NK-92 treated with Interleukin-12 subunit alpha and Interleukin-12 subunit beta, amount 100 ng/mL, for 24 hours (cell line): ENCODE measurements at regions not wholly inside any gene's neighbourhood (a gene's known extent, or its start where the extent isn't known, plus 50 kb on each side); places are given as distances from the start of the nearest gene placed in this dataset.
"Not testable (repeated sequence)": the region's sequence is repeated elsewhere in the genome, so short reads cannot be mapped to it uniquely, and the experiment has no call there.

Experiments used
- DNase-seq: peaks from one replicate; lab custom pipeline; 2025; lab: John Stamatoyannopoulos, UW

DNA sequence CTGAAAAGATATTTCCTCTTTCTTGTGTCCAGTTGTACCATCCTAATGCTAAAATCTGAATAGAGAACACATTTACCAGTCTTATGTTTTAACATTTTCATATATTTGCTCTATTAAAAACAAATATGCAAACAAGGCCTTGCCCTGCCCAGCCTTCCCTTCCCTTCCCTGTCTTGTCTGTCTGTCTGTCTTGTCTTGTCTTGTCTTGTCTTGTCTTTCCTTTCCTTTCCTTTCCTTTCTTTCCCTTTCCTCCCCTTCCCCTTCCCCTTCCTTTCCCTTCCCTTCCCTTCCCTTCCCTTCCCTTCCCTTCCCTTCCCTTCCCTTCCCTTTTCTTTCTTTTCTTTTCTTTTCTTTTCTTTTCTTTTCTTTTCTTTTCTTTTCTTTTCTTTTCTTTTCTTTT is 1103.5 kb downstream of the STIM2 start:
- DNase-seq: no peak

DNA sequence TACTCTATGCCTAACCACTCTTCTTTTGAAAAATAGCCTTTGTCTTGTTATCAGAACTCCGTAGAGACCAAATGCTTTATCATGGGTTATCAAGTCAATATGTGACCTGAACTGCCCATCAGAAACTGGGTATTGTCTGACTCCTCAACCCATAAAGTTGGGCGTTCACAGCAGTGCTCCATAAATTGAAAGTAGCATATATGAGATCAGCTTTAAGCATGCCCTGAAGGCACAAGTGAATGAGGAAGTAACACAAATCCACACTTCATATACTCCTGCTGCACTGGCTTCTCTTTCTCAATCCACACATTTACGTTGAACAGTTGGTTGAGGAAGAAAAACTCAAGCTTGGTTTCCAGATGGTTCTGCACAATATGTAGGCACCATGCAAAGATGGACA is 1106.0 kb downstream of the STIM2 start:
- DNase-seq: no peak

DNA sequence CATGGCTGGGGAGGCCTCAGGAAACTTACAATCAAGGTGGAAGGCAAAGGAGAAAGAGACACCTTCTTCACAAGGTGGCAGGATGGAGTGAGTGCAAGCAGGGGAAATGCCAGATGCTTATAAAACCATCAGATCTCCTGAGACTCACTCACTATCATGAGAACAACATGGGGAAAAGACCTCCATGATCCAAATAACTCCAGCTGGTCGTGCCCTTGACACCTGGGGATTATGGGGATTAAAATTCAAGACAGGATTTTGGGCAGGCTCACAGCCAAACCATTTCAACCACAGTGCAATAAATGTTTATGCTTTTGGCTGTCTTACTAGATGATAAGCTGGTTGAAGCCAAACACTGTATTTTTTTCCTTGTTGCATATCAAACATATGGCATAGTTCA is 1112.4 kb downstream of the STIM2 start:
- DNase-seq: no peak

DNA sequence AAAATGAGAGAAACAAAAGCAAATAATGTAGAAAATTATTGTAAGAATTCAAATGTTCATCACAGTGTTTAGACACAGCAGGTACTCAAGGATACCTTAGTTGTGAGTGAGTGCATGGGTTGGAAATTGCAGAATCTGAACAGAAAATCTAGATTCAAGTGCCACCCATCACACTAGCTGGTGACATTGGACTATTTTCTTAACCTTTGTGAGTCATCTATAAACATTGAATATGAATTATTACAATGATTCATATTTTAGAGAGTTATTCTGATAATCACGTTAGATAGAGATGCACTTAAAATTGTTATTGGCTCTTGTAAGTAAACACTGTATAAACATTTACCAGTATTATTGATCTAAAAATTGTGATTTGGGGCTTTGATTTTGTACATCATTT is 1113.1 kb downstream of the STIM2 start:
- DNase-seq: no peak

DNA sequence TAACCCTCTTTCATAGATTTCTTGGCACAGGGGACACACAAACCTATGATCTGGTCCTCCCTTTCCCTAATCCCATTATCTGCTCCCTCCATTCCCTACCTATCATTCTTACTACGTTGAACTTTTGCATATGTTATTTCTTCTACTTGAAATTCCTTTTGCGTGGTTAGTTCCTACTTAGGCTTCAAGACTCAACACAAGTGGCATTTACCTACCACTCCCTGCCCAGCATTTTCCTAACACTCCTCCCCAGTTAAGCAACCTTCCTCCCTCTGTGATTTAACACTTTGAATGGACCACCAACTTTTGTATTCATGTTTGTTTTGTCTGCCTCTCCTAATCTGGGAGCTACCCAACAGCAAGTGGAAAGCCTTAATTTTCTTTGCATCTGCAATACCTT is 1113.7 kb downstream of the STIM2 start:
- no peak for DNase-seq

DNA sequence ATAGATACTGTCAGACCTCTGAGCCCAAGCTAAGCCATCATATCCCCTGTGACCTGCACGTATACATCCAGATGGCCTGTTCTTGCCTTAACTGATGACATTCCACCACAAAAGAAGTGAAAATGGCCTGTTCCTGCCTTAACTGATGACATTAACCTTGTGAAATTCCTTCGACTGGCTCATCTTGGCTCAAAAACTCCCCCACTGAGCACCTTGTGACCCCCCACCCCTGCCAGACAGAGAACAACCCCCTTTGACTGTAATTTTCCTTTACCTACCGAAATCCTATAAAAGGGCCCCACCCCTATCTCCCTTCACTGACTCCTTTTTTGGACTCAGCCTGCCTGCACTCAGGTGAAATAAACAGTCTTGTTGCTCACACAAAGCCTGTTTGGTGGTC is 1114.2 kb downstream of the STIM2 start:
- DNase-seq: not testable (repeated sequence)

DNA sequence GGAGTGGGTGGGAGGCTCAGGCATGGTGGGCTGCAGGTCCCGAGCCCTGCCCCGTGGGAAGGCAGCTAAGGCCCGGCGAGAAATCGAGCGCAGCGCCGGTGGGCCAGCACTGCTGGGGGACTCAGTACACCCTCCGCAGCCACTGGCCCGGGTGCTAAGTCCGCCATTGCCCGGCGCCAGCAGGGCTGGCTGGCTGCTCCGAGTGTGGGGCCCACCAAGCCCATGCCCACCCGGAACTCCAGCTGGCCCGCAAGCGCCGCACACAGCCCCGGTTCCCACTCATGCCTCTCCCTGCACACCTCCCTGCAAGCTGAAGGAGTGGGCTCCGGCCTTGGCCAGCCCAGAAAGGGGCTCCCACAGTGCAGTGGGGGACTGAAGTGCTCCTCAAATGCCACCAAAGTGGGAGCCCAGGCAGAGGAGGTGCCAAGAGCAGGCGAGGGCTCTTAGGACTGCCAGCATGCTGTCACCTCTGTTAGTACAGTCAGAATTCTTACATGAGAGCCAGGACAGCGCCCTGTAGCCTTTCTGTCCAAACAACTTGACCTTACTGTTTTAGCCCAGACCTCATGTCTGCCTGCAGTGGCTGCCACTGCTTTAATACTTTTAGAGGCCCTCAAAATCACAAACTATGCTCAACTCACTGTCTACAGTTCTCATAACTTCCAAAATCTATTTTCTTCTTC is 1117.9 kb downstream of the STIM2 start:
- DNase-seq: not testable (repeated sequence)

DNA sequence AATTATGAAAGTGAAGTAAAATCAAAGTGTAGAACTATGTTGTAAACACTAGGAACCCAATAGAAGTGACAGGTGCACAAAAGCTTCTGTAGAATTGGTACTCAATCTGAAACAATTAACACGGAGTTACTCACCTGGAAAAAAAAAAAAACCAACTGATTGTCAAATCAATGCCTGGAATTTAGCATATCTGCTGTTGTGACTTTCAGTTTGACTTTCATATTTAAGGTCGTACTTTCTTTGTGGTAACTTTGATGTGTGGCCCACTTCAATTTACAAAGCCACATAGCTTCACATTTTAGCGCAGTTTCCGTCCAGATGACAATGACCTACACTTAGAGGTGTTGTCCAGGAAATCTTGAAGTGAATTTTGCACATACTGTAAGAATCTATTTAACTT is 1124.9 kb downstream of the STIM2 start:
- no peak for DNase-seq

DNA sequence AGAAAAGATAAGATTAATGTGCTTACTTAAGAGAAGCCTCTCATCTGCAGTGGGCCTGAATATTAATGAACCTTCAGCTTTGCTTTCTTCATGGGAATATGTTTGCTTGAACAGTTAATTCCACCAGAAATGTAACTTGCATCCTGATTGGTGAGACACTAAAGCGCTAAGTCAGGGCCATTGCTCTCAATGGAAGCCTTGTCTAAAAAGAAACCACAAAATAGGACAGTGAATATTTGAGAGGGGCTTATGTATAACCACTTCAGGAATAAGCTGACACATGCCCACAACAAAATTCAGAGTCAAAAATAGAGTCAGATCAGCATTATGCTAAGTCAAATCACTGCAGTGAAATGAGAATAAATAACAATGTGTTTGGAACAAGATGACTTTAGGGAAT is 1125.8 kb downstream of the STIM2 start:
- no peak for DNase-seq

DNA sequence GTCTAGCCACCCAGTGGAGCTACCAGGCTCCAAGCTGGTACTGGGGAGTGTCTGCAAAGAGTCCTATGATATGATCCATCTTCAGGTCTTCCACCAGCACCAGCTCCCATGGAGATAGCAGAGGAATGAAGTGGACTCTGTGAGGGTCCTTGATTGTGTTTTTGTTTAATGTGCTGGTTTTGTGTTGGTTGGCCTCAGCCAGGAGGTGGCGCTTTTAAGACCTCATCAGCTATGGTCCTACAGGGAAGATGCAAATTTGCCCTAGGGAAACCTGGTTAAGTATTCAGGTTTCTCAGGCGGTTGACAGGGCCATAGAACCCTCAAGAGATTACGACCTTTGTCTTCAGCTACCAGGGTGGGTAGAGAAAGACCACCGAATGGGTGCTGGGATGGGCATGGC is 1141.1 kb downstream of the STIM2 start:
- DNase-seq: no peak

DNA sequence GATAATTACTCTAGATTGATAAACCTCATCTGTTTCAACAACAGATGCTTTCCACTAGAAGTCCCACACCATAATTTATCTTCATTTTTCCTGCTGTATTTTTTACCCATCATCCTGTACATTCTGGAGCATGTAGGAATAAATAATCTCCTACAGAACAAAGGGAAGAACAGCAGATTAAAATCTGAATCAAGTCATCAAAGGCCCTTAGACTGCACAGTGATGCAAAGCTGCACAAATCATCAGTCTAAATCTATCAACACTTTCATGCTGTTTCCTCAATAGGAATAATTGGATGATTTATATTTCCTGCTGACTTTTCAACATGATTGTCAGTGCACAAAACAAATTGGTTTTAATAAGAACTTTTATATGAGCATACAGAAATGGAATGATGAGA is 1143.9 kb downstream of the STIM2 start:
- no peak for DNase-seq

DNA sequence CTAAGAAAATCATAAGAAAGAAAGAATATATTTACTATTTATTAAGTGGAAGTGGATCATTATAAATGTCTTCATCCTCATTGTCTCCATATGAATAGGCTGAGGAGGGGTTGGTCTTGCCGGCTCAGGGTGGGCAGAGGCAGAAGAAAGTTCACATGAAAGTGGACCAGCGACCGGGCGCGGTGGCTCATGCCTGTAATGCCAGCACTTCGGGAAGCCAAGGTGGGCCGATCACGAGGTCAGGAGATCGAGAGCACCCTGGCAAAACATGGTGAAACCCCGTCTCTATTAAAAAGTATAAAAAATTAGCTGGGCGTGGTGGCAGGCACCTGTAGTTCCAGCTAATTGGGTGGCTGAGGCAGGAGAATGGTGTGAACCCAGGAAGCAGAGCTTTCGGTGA is 1145.4 kb downstream of the STIM2 start:
- DNase-seq: no peak

DNA sequence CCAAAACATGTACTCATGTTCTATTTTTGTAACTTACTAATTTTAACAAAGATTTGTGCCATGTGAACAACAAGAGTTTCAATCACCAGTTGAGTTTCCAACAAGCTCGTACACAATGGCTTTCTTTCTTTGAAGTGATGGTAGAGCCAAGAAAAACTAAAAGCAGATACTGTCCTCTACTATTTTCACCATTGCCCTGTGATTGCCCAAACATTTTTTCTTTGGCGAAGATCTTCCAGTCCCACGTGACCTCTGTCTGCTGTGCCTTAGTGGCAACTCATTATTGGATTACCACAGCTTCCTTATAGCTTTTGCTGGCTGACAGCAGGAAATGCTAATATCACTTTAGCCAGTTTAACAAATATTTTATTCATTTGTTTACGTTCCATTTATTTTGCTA is 1147.1 kb downstream of the STIM2 start:
- DNase-seq: no peak

DNA sequence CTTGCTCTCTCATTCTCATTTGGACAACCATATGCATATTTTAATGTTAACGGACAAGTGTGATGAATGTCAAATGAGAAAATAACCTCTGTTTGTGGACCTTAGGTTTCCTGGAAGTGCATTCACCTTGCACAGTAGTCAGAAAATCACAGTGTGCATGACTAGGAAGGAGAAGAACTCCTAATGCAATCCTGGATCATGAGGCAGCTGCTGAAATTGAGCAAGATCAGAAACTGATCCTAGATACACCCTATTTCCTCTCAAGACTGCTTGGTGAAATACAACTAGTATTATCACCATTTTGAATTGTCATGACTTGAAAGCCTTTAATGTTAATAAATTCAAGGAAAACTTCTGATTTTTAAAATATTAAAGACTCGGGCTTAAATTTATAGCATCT is 1148.9 kb downstream of the STIM2 start:
- no peak for DNase-seq

DNA sequence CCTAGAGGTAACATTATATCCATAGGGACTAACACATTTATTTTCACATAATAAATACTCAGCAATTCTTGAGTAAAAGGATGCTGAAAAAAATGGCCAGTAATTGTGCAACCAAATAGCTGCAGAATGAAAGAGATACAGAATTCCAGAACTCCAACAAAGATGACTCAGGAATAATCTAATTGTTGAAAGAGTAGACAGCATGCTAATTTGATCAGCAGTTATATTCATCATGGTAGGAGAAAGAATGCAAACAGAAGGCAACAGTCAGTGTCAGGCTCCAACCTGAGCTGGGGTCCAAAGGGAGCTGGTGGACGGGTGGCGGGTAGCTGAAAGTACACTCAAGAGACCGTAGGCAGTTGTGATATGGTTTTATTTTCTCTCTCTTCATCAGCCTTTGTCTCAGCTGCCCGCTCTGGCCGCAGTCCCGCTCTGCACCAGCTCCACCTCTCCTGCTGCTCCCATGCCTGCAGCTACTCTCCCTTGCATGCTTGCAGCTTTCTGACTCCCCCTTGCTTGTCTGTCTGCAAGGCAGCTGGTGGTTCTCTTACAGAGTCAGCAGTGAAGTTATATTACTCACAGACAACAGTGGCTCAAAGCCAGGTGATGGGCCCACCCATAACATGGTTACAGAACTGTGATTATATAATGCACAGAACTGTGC is 1150.1 kb downstream of the STIM2 start:
- no peak for DNase-seq

DNA sequence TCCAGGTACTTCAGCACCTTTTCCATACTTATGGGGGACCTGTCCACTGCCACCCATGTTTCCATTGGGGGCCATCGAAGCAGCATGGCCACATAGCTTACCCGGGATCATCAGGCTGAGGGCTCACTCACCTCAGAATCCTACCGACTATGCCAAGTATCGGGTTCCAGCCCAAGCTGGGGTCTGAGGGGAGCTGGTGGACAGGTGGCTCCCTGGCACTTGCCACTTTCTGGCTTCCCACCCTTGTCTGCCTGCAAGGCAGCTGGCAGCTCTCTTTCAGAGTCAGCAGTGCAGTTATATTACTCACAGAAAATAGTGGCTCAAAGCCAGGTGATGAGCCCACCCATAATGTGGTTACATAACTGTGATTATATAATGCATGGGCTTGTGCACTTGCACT is 1153.8 kb downstream of the STIM2 start:
- DNase-seq: no peak

DNA sequence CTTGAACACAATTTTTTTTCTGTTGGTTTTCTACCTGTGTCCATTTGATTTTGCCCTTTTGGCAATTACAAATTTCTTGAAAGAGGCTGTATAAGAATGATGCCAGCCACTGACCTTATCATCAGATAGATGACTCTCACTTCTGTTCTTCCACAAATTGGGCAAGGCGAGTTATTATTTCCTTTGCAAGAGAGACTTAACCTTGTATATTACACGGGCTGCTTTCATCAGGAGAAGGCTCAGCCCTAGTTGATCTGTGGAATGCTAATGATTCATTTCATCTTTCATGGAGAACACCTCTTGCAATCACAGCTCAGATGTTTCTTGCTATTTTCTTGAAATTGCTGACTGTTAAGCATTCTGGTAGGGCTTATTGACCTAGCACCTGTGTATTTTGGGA is 1155.4 kb downstream of the STIM2 start:
- no peak for DNase-seq

DNA sequence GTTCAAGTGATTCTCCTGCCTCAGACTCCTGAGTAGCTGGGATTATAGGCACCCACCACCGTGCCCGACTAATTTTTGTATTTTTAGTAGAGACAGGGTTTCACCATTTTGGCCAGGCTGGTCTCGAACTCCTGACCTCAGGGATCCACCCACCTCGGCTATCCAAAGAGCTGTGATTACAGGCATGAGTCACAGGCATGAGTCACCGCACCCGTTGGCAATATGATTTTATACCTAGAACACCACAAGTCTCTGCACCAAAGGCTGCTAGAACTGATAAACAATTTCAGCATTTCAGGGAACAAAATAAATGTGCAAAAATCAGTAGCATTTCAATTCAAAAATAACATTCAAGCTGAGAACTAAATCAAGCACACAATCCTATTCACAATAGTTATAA is 1177.6 kb downstream of the STIM2 start:
- not testable (repeated sequence) for DNase-seq

DNA sequence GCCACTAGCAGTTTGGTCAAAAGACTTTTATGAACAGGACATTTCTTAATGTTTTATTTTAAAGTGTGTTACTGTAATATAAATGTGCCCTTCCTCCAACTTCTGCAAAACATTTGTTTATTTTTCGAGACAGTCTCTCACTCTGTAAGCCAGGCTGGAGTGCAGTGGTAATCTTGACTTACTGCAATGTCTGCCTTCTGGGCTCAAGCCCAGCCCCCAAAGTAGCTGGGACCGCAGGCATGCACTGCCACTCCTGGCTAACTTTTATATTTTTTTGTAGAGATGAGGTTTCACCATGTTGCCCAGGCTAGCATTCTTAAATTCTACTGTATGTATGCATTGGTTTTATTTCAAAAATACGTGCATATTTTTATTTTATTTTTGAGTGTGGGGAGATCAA is 1201.9 kb downstream of the STIM2 start:
- DNase-seq: no peak

DNA sequence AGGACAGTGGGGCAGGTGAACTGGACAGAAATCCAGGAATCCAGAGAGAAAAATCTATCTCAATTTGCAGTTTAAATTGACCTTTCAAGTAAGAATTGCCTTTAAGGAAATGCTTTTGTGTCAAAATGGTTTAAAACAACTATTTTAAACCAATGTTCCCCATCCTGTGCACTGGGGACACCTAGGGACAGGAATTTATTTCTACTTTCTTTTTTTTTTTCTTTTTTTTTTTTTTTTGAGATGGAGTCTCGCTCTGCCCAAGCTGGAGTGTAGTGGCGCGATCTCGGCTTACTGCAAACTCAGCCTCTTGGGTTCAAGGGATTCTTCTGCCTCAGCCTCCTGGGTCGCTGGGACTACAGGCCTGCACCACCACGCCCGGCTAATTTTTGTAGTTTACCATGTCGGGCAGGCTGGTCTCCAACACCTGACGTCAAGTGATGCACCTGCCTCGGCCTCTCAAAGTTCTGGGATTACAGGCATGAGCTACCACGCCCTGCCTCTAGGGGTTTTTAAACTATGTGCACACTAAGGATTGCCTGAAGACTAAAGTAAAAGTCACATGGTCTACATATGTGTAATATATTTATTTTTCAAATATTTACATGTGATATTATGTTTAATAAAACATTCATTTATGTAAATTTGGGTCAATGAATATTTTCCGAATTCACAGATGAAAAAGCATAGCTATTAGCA is 1213.4 kb downstream of the STIM2 start:
- DNase-seq: no peak

DNA sequence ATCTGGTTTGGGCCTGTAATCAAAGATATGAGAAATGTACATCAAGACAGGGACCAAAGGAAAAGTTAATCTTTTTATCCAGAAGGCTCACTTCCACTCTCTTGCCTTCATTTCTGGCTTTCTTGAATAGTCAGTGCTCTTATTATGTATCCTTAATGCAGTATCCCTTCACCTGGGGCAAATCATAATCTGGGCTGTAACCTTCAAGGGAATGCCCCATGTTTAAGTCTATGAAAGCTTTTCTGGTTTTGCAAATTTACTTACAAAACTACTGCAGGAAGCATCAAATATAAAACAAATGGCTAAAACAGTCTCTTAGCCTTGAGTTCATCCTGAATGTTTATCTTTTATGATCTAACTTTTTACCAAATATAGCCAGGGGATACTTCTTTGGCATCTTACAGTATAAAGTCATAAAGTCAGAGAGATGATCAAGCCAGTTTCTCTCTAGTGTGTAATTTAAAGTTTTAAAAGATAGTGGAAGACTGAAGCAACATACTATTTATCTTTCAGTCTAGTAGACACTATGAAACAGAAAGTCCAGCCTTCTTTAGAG is 1214.8 kb downstream of the STIM2 start:
- no peak for DNase-seq

DNA sequence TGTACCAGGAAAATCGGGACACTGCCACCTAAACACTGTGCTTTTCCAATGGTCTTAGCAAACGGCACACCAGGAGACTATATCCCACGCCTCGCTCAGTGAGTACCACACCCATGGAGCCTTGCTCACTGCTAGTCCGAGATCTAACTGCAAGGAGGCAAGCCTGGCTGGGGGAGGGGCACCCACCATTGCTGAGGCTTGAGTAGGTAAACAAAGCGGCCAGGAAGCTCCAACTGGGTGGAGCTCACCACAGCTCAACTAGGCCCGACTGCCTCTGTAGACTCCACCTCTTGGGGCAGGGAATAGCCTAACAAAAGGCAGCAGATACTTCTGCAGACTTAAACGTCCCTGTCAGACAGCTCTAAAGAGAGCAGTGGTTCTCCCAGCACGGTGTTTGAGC is 1216.6 kb downstream of the STIM2 start:
- DNase-seq: not testable (repeated sequence)

DNA sequence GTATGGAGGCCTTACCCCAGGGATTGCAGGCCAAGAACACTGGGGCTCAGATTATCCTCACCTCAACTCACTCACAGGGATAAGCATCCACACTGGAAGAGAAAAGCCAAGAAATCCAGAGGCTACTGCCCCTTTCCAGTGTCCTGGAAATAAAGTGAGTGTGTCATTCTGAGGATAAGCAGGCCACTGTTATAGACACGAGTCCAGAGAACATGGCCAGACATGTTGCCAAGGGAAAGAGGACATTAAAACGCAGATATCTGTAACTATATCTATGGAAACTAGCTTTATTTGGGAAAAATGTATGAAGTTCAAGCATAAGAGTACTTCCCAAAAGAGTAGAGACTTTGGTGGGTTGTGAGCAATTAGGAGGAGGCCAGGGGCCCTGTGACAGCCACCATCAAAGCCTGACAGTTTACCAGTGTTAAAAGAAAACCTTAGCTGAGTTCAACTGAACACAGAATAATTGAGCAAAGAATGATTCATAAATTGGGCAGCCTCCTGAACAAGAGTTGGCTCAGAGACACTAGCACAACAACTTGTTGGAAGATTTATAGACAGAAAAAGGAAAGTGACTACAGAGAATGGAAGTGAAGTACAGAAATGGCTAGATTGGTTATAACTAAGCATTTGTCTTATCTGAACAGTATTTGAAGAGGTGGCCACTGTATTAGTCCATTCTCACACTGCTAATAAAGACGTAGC is 1222.2 kb downstream of the STIM2 start:
- DNase-seq: no peak
